Limb (tissue), 2 donors: ENCODE measurements at regions not wholly inside any gene's neighbourhood (a gene's known extent, or its start where the extent isn't known, plus 50 kb on each side); places are given as distances from the start of the nearest gene placed in this dataset.
A peak's percentile ranks its signal among the peaks of the same experiment; 100 is the strongest.
"Not testable (repeated sequence)": the region's sequence is repeated elsewhere in the genome, so short reads cannot be mapped to it uniquely, and the experiment has no call there.

ENCODE experiments used
- DNase-seq, 2 donors: peaks; one replicate each; pipeline ENCODE4 v3.0.0-alpha.2; 2016; ENCODE audit errors: extremely low spot score in 2 of 2

DNA sequence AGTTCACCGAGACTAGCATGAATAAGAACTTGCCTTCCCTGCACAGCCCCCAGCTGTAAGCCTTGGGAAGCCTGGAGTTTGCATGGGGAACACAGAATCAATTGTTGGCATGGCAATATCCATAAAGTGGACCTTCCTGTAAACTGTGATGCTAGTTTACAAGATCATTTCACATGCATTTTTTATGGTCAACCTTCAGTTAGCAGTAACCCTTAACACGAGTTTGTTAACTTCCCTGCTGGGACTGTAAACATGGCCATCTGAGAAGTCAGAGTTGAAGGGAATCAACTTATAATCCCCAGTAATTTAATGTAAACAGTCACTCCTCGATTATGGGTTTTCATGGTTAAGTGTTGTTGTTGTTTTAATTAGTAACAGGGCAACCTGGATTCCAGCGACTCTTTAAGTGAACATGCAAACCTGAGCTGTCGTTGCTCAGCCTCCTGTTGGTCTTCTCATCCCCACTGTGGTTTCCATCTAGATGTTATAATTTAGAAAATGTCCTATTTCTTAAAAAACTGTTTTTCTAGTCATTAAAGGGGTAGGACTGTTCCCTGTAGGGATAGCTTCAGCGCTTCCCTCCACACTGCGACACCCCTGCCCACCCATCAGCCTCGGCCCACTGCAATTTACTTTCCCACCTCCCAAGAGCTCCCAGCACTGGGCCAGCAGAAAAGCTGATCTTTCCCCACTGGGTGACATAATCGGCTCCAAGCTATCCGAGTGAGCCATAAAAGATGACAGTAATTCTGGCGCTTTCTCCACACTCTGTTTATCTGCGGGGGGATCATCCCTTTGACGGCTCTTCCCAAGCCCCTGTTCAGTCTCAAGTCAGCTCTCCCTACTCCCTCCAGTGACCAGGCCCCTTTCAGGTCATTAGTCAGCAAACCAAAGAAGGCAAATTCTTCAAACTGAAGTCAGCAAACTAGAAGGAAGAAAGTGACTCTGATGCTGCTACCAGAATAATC, 107.6 kb upstream of the IPO9 start:
- DNase-seq: no peak

DNA sequence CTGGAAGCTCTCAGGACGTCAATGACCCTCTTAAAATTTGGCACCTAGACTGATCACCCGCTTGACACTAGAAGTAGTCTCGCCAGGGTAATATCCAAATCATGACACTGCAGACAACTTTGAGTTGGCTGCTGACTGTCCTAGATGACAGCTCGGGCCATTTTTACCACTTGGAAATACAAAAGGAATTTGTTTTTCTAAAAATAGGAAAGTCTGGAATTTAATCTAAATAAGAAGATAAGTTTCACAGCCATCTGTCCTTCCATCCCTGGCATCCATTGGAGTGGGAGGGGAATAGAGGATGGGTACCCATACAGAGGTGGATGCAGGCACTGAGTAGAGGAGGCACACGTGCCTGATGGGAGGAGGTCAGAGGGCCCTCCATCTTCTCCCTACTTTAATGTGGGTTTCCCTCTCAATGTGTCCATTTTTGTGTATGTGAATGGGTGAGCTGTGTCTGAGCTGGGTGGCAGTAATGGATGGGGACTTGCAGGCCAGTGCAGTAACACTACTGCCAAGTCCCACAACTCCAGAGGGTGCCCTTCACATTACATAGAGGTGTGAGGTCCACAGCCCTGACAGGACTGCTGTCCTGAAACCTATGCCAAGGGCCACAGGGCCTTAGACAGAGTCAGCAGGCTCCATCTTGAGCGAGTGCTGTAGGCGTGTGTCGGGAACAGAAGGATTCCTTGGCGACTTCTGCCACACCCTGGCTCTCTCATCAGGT, 104.8 kb upstream of the IPO9 start:
- DNase-seq: no peak

DNA sequence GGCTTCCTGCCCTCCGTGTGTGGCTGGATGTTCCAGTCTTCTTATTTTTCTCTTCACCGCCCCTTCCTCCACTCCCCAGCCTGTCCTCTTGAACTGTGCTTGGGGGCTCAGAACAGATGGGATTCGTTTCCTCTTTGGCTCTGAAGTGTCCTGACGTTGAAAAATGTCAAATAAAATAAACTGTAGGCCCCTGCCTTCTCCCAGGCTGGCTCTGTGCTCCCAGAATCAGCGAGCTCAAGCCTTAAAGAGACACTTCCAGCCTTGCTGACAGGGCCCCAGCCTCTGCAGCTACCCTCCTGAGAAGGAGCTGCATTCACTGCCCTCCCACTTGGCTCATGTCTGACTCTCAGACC, 104.2 kb upstream of the IPO9 start:
- DNase-seq: no peak

DNA sequence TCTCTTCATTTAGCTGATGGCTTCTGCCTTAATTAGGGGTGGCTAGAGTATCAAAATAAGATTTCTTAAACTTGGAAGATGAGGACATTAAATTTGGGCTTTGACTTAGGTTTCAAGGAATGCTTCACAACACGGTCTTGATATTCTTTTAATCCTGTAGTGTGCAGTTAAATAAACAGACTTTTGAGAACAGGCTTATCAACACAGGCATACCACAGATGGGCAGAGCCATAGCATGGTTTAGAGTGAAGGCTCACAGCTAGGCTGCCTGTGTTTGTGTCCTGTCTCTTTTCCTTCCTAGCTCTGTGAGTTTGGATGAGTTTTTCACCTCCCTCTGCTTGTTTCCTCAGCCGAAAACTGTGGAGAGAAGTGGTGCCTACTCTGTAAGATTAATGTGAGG, 102.3 kb upstream of the IPO9 start:
- DNase-seq: no peak

DNA sequence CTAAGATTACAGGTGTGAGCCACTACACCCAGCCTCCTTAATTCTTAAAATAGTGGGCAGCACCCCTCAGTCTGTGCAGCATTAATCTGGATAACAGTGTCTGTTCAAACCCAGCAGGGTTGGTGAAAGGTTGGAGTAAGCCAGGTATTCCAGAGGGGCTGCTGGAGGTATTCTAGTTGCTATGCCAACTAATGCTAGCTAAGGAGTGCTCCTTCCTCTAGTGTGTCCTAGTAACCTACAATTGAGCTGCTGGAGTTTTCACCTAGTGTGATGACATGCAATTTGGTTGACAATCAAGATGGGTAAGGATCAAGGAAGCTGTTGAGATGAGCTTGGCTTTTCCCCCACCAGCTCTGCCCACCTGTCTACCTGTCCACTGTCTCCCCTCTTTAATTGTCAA, 100.2 kb upstream of the IPO9 start:
- no peak for DNase-seq

DNA sequence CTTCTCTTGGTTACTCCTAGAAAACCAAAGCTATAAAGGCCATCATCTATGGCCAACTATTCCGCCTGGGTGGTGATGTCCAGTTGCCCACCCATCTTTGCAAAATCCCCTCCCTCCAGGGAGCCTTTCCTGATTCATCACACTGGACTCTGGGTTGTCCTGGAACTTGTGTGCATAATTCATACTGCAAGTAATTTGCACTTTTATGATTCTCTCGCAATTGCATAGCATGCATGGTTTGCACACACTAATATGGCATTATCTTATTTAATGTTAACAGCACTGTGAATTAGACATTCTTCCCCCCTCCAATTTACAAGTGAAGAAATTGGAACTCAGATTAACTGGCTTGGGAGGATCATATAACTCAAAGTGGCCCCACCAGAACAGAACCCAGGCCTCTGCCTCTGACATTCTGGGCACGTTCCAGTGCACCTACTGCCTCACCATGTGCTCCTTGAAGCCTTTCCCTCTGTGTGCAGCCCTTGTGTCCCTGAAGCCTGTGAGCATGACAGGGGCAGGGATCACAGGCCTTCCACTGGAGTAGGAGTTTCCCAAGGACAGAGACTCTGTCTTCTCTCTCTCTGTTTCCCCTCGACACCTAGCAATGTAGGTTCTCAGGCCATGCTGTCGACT, 98.9 kb upstream of the IPO9 start:
- no peak for DNase-seq

DNA sequence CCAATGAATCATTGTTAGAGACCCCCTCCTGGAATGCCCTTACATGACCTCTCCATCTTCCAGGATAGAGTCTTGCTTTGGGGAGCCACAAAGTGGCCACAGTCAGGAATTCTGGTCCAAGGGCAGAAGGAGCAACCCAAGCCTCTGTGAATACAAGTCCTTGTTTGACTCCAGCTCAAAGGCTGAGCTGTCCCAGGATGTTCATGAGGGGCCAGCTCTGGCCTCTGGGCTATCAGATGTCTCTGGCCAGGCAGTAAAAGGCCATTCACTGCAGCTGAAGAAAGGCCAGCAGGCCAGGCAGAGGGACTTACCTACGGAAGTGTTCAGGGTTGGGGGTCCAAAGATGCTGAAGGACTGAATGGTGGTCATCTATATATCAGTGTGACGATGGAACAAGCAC, 98.3 kb upstream of the IPO9 start:
- DNase-seq: no peak

DNA sequence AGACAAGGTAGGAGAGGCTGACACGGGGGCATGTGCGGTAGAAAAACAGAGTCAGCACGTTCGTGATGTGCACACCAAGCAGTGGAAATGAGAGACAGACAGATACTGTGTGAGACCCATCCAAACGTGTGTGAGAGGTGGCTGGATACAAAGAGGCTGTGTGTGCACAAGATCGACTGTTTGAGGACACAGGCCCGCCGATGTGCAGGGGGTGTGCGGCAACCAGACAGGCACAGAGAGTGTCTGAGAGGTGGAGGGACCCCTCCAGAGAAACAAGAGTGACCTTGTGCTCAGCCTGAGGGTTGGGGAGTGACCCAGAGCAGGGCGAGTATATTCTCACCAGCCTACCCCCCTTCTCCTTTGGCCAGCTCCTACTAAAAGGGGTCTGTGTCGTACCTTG, 97.8 kb upstream of the IPO9 start:
- no peak for DNase-seq

DNA sequence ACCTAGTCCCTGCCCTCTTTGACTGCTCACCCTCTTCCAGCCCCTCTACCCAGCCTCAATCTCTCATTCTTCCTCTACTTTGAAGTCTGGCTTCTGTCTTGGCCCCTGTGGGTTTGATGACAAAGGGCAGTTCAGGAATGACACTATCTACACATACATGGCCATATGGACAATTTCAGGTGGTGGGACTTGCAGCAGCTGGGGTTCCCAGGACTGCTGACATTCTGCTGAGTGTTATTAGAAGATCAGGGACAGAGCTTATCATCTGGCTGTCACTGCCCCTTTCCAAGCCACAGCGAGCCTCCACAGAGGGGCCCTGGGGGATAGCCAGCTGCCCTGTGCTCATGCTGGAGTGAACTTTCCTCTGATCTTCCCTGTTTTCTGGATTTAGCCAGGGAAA, 97.4 kb upstream of the IPO9 start:
- DNase-seq: no peak

DNA sequence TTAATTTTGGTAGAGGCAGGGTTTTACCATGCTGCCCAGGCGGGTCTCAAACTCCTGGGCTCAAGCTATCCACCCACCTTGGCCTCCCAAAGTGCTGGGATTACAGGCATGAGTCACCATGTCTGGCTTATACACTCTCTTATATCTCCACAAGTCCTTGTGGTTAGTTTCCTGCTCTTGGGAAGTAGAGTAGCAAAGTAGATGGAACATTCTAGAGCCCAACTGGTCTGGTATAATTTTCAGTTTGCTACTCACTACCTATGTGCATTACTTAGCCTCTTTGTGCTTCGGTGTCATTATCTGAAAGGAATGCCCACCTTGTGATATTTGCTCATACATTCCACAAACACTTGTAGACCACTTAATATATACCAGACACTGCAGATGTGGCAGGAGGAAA, 96.6 kb upstream of the IPO9 start:
- no peak for DNase-seq

DNA sequence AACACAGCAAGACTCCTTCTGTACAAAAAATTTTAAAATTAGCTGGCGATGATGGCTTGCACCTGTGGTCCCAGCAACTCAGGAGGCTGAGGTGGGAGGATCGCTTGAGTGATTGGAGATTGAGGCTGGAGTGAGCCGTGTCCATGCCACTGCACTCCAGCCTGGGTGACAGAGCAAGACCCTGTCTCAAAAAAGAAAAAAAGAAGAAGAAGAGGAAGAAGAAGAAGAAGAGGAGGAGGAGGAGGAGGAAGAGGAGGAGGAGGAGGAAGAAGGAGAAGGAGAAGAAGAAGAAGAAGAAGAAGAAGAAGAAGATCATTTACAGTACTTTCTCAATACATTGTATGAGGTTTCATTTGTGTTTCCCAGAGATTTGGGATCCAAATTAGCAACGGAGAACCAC, 94.7 kb upstream of the IPO9 start:
- DNase-seq: not testable (repeated sequence)

DNA sequence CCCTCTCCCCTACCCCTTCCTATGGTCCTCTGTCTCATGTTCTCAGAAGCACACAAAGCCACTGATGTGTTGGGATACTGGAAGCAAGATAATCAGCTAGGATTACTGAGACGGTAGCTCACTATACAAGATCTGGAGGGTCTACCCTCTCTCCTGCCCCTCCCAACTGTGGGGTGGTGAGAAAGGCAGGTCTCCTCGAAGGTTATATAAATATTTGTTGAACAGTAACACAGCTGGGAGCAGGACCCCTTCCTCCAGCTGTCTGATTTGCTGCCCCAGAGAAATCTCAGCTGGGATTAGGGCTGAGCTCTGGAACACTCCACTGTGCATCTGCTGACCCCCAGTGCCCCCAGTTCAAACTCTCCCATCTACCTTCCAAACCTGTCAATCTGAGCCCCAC, 94.2 kb upstream of the IPO9 start:
- DNase-seq: no peak

DNA sequence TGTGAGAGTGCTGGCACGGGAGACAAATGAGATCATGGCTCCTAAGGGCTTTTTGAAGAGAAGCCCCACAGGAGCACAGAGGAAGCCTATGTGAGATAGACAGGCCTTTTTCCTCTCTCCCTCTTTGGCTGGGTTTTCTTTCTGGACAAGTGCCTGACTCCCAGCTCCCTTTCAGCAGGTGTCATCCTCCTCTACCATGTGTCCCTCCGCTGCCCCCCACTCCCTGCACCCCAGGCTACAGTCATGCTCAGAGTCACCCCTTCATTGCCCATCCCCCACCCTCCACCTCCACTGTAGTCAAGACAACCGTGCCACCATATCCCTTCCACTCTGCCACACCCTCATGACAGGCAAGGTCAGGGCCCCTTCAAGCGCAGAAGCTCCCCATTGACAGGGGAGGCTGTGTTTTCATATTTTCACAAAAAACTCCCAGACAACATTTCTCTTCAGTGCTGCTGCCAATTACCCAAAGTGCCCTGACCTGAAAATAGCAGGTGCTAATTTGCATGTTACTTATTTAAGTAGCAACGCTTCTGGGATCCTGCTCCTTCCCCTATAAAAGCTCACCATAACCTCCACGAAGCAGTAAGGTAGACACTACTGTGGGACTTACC, 92.1 kb upstream of the IPO9 start:
- no peak for DNase-seq

DNA sequence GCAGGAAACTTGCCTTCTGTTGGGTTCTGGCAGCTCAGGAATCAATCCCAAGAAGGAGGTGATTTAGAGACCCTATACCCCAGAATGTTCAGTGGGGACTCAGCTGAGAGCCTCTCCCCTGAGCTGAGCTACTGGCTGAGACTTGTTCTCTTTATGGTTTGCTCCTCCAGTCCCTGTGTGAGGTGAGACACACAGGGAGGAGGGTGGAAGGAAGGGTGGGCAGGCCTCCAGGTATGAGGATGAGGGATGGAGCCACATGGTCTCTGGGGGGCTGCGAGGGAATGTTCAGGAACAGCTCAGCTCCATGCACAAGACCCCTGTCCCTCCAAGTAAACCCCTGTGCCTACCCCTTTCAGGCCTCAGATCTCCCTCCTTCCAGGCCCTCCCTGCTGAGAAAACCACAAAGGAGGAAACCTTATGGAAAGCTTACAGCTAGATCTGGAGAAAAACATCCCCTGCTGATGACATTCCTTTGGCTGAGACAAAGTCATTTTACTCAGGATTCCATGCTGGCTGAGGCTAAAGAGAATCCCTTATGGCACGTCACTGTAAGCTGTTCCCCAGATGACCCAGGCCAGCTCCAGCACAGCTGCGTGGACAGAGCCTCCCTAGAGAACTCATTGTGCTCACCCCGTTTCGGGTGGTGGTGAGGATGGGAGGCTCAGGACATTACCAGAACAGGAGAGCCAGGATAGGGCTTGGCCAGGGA, 91.5 kb upstream of the IPO9 start:
- peak; percentile 50 to 65 for DNase-seq

DNA sequence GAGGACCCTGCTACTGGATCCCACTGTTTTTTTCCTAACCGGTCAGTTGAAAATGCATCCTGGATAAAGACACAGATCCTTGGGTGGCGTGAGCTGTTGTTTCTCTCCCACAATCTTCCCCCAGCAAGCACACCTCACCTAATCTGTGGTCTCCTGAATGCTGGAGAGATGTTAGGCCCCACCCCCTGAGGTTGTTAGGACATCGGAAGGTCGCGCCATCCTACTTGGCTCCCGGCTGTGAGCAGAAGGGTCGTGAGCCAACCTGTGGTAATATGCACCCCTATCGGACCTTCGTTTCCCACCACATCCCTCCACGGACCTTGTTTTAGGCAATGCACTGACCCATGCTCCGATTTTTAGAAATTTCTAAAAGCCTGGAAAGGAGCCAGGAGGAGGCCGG, 89.9 kb upstream of the IPO9 start:
- no peak for DNase-seq

DNA sequence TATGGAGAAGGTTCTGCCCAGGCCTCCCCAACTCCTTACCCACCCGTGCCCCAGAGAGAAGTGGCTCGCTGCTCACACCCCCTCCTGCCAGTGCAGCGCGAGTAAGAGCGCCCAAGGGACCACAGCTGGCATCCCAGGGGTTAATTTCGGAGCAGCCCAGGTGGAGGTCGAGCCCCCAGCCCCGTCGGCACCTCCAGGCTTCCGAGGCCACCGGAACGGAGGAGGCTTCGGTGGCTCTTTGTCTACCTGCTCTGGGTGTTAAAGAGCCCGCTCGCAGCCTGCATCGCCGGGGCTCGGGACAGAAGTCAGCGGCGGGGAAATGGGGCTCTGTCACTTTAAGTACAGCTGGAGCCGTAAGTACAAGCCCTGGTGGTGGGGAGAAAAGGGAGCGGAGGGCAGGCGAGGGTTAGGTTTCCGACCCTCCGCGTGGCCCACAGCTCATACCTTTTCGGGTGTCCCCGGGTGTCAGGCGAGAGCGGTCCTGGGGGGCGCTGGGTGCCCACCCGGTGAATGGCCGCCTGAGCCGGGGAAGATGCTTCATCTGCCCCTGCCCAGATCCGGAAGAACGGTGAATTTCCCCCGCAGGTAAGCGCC, 89.4 kb upstream of the IPO9 start:
- peak in 1 of 2 donors; percentile 72 for DNase-seq

DNA sequence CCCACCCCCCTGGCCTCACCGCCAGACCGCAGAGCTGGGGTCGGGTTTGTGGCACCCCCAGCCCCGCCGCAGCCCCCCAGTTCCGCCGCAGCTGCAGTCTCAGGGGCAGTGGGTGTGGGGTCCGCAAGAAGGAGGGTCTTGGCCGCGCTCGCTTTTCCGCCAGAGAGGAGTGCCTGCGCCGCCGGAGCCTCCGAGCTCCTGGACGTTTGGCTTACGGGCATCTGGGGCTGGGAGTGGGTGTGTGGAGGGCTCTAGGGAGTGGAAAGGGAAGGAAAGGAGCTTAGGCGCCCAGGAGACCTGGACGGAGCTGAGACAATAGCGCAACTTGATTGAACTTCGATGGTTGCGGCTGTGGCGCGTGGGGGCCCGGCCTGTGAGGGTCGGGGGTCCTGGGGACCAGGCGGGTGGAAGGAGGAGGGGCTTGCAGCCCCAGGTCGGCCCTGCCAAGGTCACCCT, 88.8 kb upstream of the IPO9 start:
- no peak for DNase-seq

DNA sequence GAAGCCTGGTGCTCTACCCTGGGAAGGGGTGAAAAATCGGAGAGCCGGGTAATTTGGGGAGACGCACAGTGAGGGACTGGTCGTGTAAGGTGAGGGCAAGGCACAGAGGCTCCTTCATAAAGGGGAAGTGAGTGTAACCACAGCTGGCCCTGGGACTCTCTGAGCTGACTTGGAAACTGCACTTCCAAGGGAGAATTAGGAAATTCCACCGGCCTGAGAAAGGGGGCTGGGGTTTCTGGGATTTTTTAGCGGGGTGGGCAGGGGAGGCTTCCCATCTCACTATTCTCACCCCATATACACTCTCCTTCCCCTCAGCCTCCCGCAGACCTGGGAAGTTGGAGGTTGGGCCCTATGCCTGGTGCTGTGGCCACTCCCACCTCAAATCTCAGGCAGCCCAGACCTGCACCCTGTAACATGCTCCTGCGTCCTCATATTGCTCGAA, 88.3 kb upstream of the IPO9 start:
- no peak for DNase-seq

DNA sequence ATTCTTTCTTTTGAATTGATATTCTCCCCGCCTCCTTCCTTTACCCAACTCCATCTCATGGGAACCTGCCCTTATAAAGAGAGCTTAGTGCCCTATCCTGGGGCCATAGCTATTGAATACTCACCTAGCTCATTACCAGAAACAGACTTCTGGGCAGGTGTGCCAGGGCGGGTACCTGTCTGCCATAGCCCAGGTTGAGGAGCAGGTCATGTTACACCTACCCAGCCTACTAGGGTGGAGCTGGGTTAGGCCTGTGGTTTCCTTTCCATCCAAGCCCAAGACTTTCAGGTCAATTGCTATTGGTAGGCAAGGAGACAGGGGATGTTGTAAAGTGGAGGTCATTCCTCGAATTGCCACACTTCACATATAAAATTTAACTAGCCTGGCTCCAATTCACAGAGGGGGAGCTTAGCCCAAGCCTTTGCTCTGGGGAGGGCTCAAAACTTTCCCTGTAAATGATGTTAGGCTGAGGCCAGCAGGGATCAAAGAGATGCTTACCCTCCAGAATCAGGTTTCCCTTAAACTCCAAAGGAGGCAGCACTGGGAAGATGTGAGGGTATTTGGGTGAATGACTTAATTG, 87.1 kb upstream of the IPO9 start:
- no peak for DNase-seq

DNA sequence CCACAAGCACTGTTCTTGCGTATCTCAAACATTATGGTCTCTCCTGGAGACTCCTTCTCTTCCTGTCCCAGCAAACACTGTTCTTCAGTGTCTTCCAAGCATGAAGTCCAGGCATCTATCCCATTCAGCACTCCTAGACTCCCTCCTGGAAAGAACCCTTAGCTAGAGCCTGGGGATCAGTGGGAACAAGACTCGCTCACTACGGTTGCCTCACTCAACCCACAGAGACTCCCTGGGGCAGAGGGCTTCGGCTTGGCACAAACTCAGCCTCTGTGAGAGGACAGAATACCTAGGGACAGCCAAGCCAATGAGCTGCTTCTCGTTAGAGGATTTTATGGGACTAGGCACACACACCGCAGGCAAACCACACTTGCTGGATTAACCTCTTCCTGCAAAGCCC, 86.5 kb upstream of the IPO9 start:
- DNase-seq: no peak
